GM12878 (cell line): ENCODE measurements at regions not wholly inside any gene's neighbourhood (a gene's known extent, or its start where the extent isn't known, plus 50 kb on each side); places are given as distances from the start of the nearest gene placed in this dataset.

Experiments
- ATAC-seq: fragments of 200-7000 bp; cut with Tn5 transposase; 3 replicates; pipeline ENCODE4 v1.9.1; 2020; ENCODE audit warnings: mild to moderate bottlenecking, moderate library complexity
- BruUV-seq: library from RNA; stranded (reverse); fragments of 400-500 nt; replicated peaks from 2 replicates; lab custom pipeline; 2021; lab: Mats Ljungman, UMichigan
- CTCF ChIA-PET: fragments of 300-600 bp; sonication (Branson Sonifier 250); formaldehyde crosslinking; extraction: SDS; loops from one replicate; lab custom pipeline; 2021; ENCODE audit warnings: inconsistent platforms; lab: Yijun Ruan, JAX
- POLR2A ChIA-PET: fragments of 350-600 bp; formaldehyde crosslinking; extraction: SDS; loops from one replicate; lab custom pipeline; 2021; ENCODE audit warnings: inconsistent platforms; lab: Charles Lee
- RAD21 ChIA-PET: fragments of 300-600 bp; sonication (Branson Sonifier 250); formaldehyde crosslinking; loops from one replicate; lab custom pipeline; 2023; ENCODE audit warnings: antibody characterized with exemption; ENCODE audit not compliant: unreplicated experiment; lab: Charles Lee
- SMC1A ChIA-PET: fragments of 300-600 bp; sonication (Branson Sonifier 250); formaldehyde crosslinking; loops from one replicate; lab custom pipeline; 2023; ENCODE audit not compliant: unreplicated experiment, uncharacterized antibody; lab: Charles Lee
- DNase-seq: peaks from one replicate; pipeline ENCODE4 v3.0.0-alpha.2; 2011; ENCODE audit warnings: low read depth, low spot score
- FAIRE-seq: peaks from 3 replicates; lab custom pipeline; 2011; peaks lifted over from hg19 to GRCh38; lab: Jason Lieb, UNC
- H2AFZ ChIP-seq: 2 replicates; pipeline ENCODE4 v1.6.0; 2011; ENCODE audit warnings: low read depth, low read length, control low read depth; ENCODE audit not compliant: control insufficient read depth
- H3K27ac ChIP-seq: 2 replicates; pipeline ENCODE4 v1.5.1; 2011; ENCODE audit warnings: control low read depth; ENCODE audit not compliant: control insufficient read depth, insufficient read depth
- H3K27me3 ChIP-seq, 2 experiments: replicated peaks in 1 of 2; 2 replicates each; pipeline versions ENCODE4 v1.6.0 to v1.6.1; 2011; ENCODE audit warnings: low read length in 1 of 2; ENCODE audit not compliant: control insufficient read depth in 2 of 2, insufficient read depth in 2 of 2
- H3K36me3 ChIP-seq, 2 experiments: 2 replicates each; pipeline ENCODE4 v1.5.1; 2011; ENCODE audit warnings: low read length in 1 of 2; ENCODE audit not compliant: control insufficient read depth in 2 of 2, insufficient read depth in 2 of 2
- H3K4me1 ChIP-seq: 2 replicates; pipeline ENCODE4 v1.6.1; 2011; ENCODE audit warnings: mild to moderate bottlenecking, low read length, moderate library complexity, mixed read lengths; ENCODE audit not compliant: control insufficient read depth, insufficient read depth
- H3K4me2 ChIP-seq: 2 replicates; pipeline ENCODE4 v1.6.0; 2011; ENCODE audit warnings: control low read depth; ENCODE audit not compliant: control insufficient read depth, insufficient read depth
- H3K4me3 ChIP-seq: fragments of 200-600 bp; sonication (generic); 2 replicates; pipeline ENCODE4 v1.5.1; 2016
- H3K79me2 ChIP-seq: 2 replicates; pipeline ENCODE4 v1.6.0; 2011; ENCODE audit warnings: low read length; ENCODE audit not compliant: control insufficient read depth, insufficient read depth
- H3K9ac ChIP-seq: 2 replicates; pipeline ENCODE4 v1.8.0; 2011; ENCODE audit warnings: low read length, control low read depth, mixed read lengths; ENCODE audit not compliant: control insufficient read depth, insufficient read depth
- H3K9me3 ChIP-seq: replicated peaks from 3 replicates; pipeline ENCODE4 v1.5.1; 2011; ENCODE audit warnings: mild to moderate bottlenecking, low read length; ENCODE audit not compliant: control insufficient read depth, insufficient read depth
- H4K20me1 ChIP-seq: 2 replicates; pipeline ENCODE4 v1.6.0; 2011; ENCODE audit not compliant: control insufficient read depth, insufficient read depth
- GABPA ChIP-seq: IDR thresholded peaks from 2 replicates; pipeline ENCODE4 v1.6.1; 2014; ENCODE audit warnings: antibody characterized with exemption, low read depth, mild to moderate bottlenecking, inconsistent platforms
- GATAD2B ChIP-seq: fragments of 450-650 bp; conservative IDR thresholded peaks from 2 replicates; pipeline ENCODE4 v1.6.1; 2017; ENCODE audit warnings: low read depth, mild to moderate bottlenecking, moderate library complexity
- JUND ChIP-seq: IDR thresholded peaks from 2 replicates; pipeline ENCODE4 v1.6.1; 2012; ENCODE audit warnings: low read depth, mild to moderate bottlenecking, low read length, improper control_type of control experiment, moderate library complexity
- KDM1A ChIP-seq: fragments of 200-600 bp; sonication (generic); IDR thresholded peaks from 2 replicates; pipeline ENCODE4 v1.6.1; 2016; ENCODE audit warnings: borderline replicate concordance
- MTA2 ChIP-seq: fragments of 450-650 bp; IDR thresholded peaks from 2 replicates; pipeline ENCODE4 v1.6.1; 2016; ENCODE audit warnings: low read depth, mild to moderate bottlenecking, moderate library complexity
- MTA3 ChIP-seq: IDR thresholded peaks from 2 replicates; pipeline ENCODE4 v1.6.1; 2012; ENCODE audit warnings: low read length, inconsistent platforms, borderline replicate concordance
- MXI1 ChIP-seq: fragments of 150-350 bp; IDR thresholded peaks from 2 replicates; pipeline ENCODE4 v1.6.1; 2011; ENCODE audit warnings: low read depth, mild to moderate bottlenecking, inconsistent platforms, low read length, improper control_type of control experiment
- RB1 ChIP-seq: fragments of 450-650 bp; formaldehyde crosslinking; IDR thresholded peaks from 2 replicates; pipeline ENCODE4 v1.6.1; 2017; ENCODE audit warnings: mild to moderate bottlenecking, borderline replicate concordance
- SREBF2 ChIP-seq: IDR thresholded peaks from 2 replicates; pipeline ENCODE4 v1.6.1; 2012; ENCODE audit warnings: mild to moderate bottlenecking, low read length
- SRF ChIP-seq, 2 experiments: IDR thresholded peaks; 2 replicates each; pipeline ENCODE4 v1.6.1; 2011; ENCODE audit warnings: low read depth in 2 of 2, low read length in 2 of 2, mild to moderate bottlenecking in 1 of 2, moderate library complexity in 1 of 2
- TCF12 ChIP-seq: IDR thresholded peaks from 2 replicates; pipeline ENCODE4 v1.6.1; 2011; ENCODE audit warnings: low read depth, mild to moderate bottlenecking, low read length
- ZNF274 ChIP-seq: IDR thresholded peaks from one replicate; pipeline ENCODE4 v1.8.0; 2011; ENCODE audit not compliant: insufficient read length, insufficient read depth
- WGBS: methylation state at CpG from one replicate; pipeline ENCODE4 v1.1.6; 2016; ENCODE audit warnings: low lambda C conversion rate; ENCODE audit not compliant: insufficient replicate concordance, insufficient coverage; ENCODE audit errors: missing lambda C conversion rate; 5-methylcytosine and 5-hydroxymethylcytosine counted together
- in situ Hi-C: fragments of 300-500 bp; cut with MboI; formaldehyde crosslinking; loops from 9 replicates; pipeline ENCODE4 v1.14.3; 2018; ENCODE audit warnings: mixed read lengths
- intact Hi-C: fragments of 100-400 bp; cut with micrococcal nuclease; formaldehyde crosslinking; loops from one replicate; pipeline ENCODE4 v1.14.2; 2022; ENCODE audit not compliant: unreplicated experiment
- TF ChIP-seq, protein P1 (sequence below), 3 experiments: IDR thresholded peaks in 2 of 3; conservative IDR thresholded peaks in 1 of 3; 2 replicates each; pipeline ENCODE4 v1.5.1; 2011; ENCODE audit warnings: low read depth in 3 of 3, low read length in 3 of 3, mild to moderate bottlenecking in 3 of 3, control low read depth in 2 of 3, moderate library complexity in 2 of 3, inconsistent platforms in 1 of 3, mixed read lengths in 1 of 3; ENCODE audit not compliant: control insufficient read depth in 2 of 3, insufficient read depth in 1 of 3; ENCODE audit errors: extremely low read depth in 1 of 3
- TF ChIP-seq, protein P2 (sequence below): IDR thresholded peaks from 2 replicates; pipeline ENCODE4 v1.6.1; 2011; ENCODE audit warnings: low read depth, mild to moderate bottlenecking, low read length, moderate library complexity, borderline replicate concordance; ENCODE audit errors: extremely low read depth
- TF ChIP-seq, protein P3 (sequence below): fragments of 450-650 bp; formaldehyde crosslinking; IDR thresholded peaks from 2 replicates; pipeline ENCODE4 v1.5.0; 2022; ENCODE audit warnings: mild to moderate bottlenecking, missing genetic modification characterization
- TF ChIP-seq, protein P4 (sequence below): fragments of 450-650 bp; IDR thresholded peaks from 2 replicates; pipeline ENCODE4 v1.6.1; 2017; ENCODE audit warnings: antibody characterized with exemption, mild to moderate bottlenecking, moderate library complexity

DNA sequence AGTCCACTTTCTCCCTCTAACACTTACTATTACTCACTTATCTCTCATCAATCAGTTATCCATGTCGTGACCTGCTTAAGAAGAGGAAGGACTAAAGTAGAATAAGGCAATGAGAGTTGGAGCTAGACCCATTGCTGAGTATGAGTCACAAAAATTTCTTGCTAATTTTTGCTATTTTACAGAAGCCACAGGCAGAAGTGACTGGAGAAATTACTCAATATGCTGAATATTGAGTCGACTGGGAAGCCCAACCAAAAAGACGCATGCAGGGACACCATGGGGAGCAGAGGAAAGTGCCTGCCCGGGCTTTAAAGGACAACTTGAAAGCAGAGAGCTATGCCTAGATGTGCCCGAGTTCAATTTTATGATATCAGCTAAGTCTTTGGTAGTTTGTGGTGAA lies 115.4 kb upstream of the FOXG1 start:
- in situ Hi-C loops (no loop called here), intact Hi-C loops (no loop called here)
- no peak overlapping the region for H3K9ac ChIP-seq
- H3K4me2 ChIP-seq, result no peak overlapping the region
- H2AFZ ChIP-seq, result no peak overlapping the region
- POLR2A ChIA-PET, result no interaction called here
- DNase-seq (no peak), FAIRE-seq (no peak), ATAC-seq (no peak)
- H3K79me2 ChIP-seq, result no peaks in the 10 kb centered on the region
- no peaks in the 10 kb centered on the region for H3K36me3 ChIP-seq
- no peaks in the 10 kb centered on the region for H3K4me1 ChIP-seq
- BruUV-seq, result no TSS peak
- 0% methylated on average over 5 of the region's 5 CpGs for WGBS
- H3K4me3 ChIP-seq, result no peak overlapping the region
- CTCF ChIA-PET, result no interaction called here
- TF ChIP-seq ZNF274, result no peak
- no peak for TF ChIP-seq KDM1A
- no peak for TF ChIP-seq MXI1
- TF ChIP-seq, protein P1, sequence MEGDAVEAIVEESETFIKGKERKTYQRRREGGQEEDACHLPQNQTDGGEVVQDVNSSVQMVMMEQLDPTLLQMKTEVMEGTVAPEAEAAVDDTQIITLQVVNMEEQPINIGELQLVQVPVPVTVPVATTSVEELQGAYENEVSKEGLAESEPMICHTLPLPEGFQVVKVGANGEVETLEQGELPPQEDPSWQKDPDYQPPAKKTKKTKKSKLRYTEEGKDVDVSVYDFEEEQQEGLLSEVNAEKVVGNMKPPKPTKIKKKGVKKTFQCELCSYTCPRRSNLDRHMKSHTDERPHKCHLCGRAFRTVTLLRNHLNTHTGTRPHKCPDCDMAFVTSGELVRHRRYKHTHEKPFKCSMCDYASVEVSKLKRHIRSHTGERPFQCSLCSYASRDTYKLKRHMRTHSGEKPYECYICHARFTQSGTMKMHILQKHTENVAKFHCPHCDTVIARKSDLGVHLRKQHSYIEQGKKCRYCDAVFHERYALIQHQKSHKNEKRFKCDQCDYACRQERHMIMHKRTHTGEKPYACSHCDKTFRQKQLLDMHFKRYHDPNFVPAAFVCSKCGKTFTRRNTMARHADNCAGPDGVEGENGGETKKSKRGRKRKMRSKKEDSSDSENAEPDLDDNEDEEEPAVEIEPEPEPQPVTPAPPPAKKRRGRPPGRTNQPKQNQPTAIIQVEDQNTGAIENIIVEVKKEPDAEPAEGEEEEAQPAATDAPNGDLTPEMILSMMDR (IDR thresholded peaks at IDR 0.05 in 2 of 3, conservative IDR thresholded peaks at IDR 0.05 in 1 of 3; ENCODE audit: control insufficient read depth in 2 of 3, extremely low read depth in 1 of 3, insufficient read depth in 1 of 3, low read depth in 3 of 3, low read length in 3 of 3), result no peak
- TF ChIP-seq, protein P2, sequence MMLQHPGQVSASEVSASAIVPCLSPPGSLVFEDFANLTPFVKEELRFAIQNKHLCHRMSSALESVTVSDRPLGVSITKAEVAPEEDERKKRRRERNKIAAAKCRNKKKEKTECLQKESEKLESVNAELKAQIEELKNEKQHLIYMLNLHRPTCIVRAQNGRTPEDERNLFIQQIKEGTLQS, result no peak
- no peak for TF ChIP-seq SREBF2
- no peak for TF ChIP-seq MTA3
- TF ChIP-seq GATAD2B, result no peak
- TF ChIP-seq JUND, result no peak
- TF ChIP-seq, protein P3, sequence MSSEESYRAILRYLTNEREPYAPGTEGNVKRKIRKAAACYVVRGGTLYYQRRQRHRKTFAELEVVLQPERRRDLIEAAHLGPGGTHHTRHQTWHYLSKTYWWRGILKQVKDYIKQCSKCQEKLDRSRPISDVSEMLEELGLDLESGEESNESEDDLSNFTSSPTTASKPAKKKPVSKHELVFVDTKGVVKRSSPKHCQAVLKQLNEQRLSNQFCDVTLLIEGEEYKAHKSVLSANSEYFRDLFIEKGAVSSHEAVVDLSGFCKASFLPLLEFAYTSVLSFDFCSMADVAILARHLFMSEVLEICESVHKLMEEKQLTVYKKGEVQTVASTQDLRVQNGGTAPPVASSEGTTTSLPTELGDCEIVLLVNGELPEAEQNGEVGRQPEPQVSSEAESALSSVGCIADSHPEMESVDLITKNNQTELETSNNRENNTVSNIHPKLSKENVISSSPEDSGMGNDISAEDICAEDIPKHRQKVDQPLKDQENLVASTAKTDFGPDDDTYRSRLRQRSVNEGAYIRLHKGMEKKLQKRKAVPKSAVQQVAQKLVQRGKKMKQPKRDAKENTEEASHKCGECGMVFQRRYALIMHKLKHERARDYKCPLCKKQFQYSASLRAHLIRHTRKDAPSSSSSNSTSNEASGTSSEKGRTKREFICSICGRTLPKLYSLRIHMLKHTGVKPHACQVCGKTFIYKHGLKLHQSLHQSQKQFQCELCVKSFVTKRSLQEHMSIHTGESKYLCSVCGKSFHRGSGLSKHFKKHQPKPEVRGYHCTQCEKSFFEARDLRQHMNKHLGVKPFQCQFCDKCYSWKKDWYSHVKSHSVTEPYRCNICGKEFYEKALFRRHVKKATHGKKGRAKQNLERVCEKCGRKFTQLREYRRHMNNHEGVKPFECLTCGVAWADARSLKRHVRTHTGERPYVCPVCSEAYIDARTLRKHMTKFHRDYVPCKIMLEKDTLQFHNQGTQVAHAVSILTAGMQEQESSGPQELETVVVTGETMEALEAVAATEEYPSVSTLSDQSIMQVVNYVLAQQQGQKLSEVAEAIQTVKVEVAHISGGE (CRISPR knock-in tag), result no peak
- no peak for TF ChIP-seq GABPA
- TF ChIP-seq MTA2, result no peak
- no peak for TF ChIP-seq RB1
- TF ChIP-seq SRF (IDR thresholded peaks at IDR 0.05; ENCODE audit: low read depth in 2 of 2, low read length in 2 of 2), result no peak
- TF ChIP-seq, protein P4, sequence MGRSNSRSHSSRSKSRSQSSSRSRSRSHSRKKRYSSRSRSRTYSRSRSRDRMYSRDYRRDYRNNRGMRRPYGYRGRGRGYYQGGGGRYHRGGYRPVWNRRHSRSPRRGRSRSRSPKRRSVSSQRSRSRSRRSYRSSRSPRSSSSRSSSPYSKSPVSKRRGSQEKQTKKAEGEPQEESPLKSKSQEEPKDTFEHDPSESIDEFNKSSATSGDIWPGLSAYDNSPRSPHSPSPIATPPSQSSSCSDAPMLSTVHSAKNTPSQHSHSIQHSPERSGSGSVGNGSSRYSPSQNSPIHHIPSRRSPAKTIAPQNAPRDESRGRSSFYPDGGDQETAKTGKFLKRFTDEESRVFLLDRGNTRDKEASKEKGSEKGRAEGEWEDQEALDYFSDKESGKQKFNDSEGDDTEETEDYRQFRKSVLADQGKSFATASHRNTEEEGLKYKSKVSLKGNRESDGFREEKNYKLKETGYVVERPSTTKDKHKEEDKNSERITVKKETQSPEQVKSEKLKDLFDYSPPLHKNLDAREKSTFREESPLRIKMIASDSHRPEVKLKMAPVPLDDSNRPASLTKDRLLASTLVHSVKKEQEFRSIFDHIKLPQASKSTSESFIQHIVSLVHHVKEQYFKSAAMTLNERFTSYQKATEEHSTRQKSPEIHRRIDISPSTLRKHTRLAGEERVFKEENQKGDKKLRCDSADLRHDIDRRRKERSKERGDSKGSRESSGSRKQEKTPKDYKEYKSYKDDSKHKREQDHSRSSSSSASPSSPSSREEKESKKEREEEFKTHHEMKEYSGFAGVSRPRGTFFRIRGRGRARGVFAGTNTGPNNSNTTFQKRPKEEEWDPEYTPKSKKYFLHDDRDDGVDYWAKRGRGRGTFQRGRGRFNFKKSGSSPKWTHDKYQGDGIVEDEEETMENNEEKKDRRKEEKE, result no peak
- TF ChIP-seq TCF12, result no peak
- SMC1A ChIA-PET, result no interaction called here
- no peaks in the 10 kb centered on the region for H3K9me3 ChIP-seq
- H3K27ac ChIP-seq, result no peak overlapping the region
- no peaks in the 10 kb centered on the region for H3K27me3 ChIP-seq
- H4K20me1 ChIP-seq, result no peaks in the 10 kb centered on the region
- RAD21 ChIA-PET, result no interaction called here
